Gastroesophageal sphincter (tissue), 4 donors: ENCODE measurements at regions not wholly inside any gene's neighbourhood (a gene's known extent, or its start where the extent isn't known, plus 50 kb on each side); places are given as distances from the start of the nearest gene placed in this dataset.

Experiments
- ATAC-seq: fragments of 150-250 bp; one replicate; pipeline ENCODE4 v1.9.1; 2016; ENCODE audit warnings: mild to moderate bottlenecking, moderate library complexity
- H3K27ac ChIP-seq, 4 donors: fragments of 200-600 bp; sonication (generic) in 3 of 4; 1 replicate in 3 of 4; 2 replicates in 1 of 4; pipeline ENCODE4 v1.5.1; 2016 to 2019
- H3K27me3 ChIP-seq: fragments of 200-600 bp; sonication (generic); one replicate; pipeline ENCODE4 v1.5.1; 2019
- H3K36me3 ChIP-seq, 2 donors: fragments of 200-600 bp; sonication (generic); one replicate each; pipeline ENCODE4 v1.5.1; 2019; ENCODE audit warnings: control low read depth in 1 of 2
- H3K4me1 ChIP-seq, 3 donors: fragments of 200-600 bp; sonication (generic); 1 replicate in 2 of 3; 2 replicates in 1 of 3; pipeline ENCODE4 v1.5.1; 2016 to 2019; ENCODE audit warnings: control low read depth in 2 of 3
- H3K4me3 ChIP-seq, 2 donors: fragments of 200-600 bp; sonication (generic); one replicate each; pipeline ENCODE4 v1.5.1; 2019; ENCODE audit warnings: mild to moderate bottlenecking in 1 of 2, moderate library complexity in 1 of 2
- H3K9me3 ChIP-seq, 3 donors: fragments of 200-600 bp; sonication (generic); one replicate each; pipeline ENCODE4 v1.5.1; 2017 to 2019; ENCODE audit warnings: control low read depth in 2 of 3
- CTCF ChIP-seq, 4 experiments: fragments of 200-600 bp in 2 of 4; fragments of 450-650 bp in 2 of 4; sonication (generic) in 1 of 4; IDR thresholded peaks; one replicate each; pipeline ENCODE4 v1.5.1; 2017 to 2019; ENCODE audit warnings: antibody characterized with exemption in 4 of 4, mild to moderate bottlenecking in 2 of 4, moderate library complexity in 2 of 4
- EP300 ChIP-seq: sonication (generic); formaldehyde crosslinking; IDR thresholded peaks from one replicate; pipeline ENCODE4 v1.6.1; 2017; ENCODE audit warnings: antibody characterized with exemption, mild to moderate bottlenecking
- POLR2A ChIP-seq, 2 donors: fragments of 450-650 bp; IDR thresholded peaks; one replicate each; pipeline ENCODE4 v1.6.1; 2017; ENCODE audit warnings: antibody characterized with exemption in 2 of 2, mild to moderate bottlenecking in 2 of 2, moderate library complexity in 1 of 2
- POLR2AphosphoS5 ChIP-seq: sonication (generic); formaldehyde crosslinking; IDR thresholded peaks from one replicate; pipeline ENCODE4 v1.6.1; 2017; ENCODE audit warnings: antibody characterized with exemption
- WGBS, 2 donors: methylation state at CpG; one replicate each; pipeline ENCODE4 v1.1.5; 2018; ENCODE audit warnings: low coverage in 1 of 2; 5-methylcytosine and 5-hydroxymethylcytosine counted together

GRCh38 chr15:70309716-70310115, 212.0 kb upstream of the TLE3 start:
- Histone ChIP-seq H3K4me3 (no peak overlapping the region), H3K36me3 (no peaks in the 10 kb centered on the region), H3K27me3 (no peaks in the 10 kb centered on the region), H3K9me3 (peaks cover 0 to 6% (median 0%) of the 10 kb centered on the region in 3 donors), H3K4me1 (no peaks in the 10 kb centered on the region), H3K27ac (no peak overlapping the region)
- no peak for ATAC-seq
- WGBS, 2 donors = 52% methylated on average over 4 of the region's 4 CpGs; no CpG with 5 or more reads in 1 of the 2 donors
- TF ChIP-seq POLR2AphosphoS5 (no peak), EP300 (no peak), POLR2A (IDR thresholded peaks at IDR 0.05) (no peak), CTCF (IDR thresholded peaks at IDR 0.05) (no peak)

- 93% methylated on average over 5 of the region's 9 CpGs; no CpG with 5 or more reads in 1 of the 2 donors for WGBS, 2 donors
- H3K27ac ChIP-seq = no peak overlapping the region
- TF ChIP-seq POLR2AphosphoS5 (no peak), EP300 (no peak), POLR2A (IDR thresholded peaks at IDR 0.05) (no peak), CTCF (IDR thresholded peaks at IDR 0.05) (no peak)
- H3K4me1 ChIP-seq = no peaks in the 10 kb centered on the region
- no peak overlapping the region for H3K4me3 ChIP-seq
- H3K27me3 ChIP-seq = no peaks in the 10 kb centered on the region
- peaks cover 0 to 13% (median 0%) of the 10 kb centered on the region in 3 donors for H3K9me3 ChIP-seq
- ATAC-seq = no peak
- no peaks in the 10 kb centered on the region for H3K36me3 ChIP-seq
Observed at GRCh38 chr15:70308735-70309434, 211.2 kb upstream of the TLE3 start.

- no peak overlapping the region for H3K27ac ChIP-seq
- no peak for TF ChIP-seq EP300
- no peak for TF ChIP-seq CTCF (IDR thresholded peaks at IDR 0.05)
- no peak for TF ChIP-seq POLR2AphosphoS5
- TF ChIP-seq POLR2A (IDR thresholded peaks at IDR 0.05) = no peak
- 60 to 71% methylated on average over 1 to 4 of the region's 4 CpGs for WGBS, 2 donors
- H3K4me3 ChIP-seq = no peak overlapping the region
- ATAC-seq = no peak
- H3K9me3 ChIP-seq = peaks cover 0 to 14% (median 0%) of the 10 kb centered on the region in 3 donors
- H3K36me3 ChIP-seq = no peaks in the 10 kb centered on the region
- H3K27me3 ChIP-seq = no peaks in the 10 kb centered on the region
- no peaks in the 10 kb centered on the region for H3K4me1 ChIP-seq
Observed at GRCh38 chr15:70308011-70308734, 210.5 kb upstream of the TLE3 start.

- Histone ChIP-seq H3K4me1 (no peaks in the 10 kb centered on the region), H3K36me3 (no peaks in the 10 kb centered on the region), H3K27ac (no peak overlapping the region), H3K27me3 (no peaks in the 10 kb centered on the region), H3K9me3 (peaks cover 0 to 14% (median 0%) of the 10 kb centered on the region in 3 donors), H3K4me3 (no peak overlapping the region)
- 97 to 100% methylated on average over 2 to 3 of the region's 4 CpGs for whole genome bisulfite sequencing, 2 donors
- no peak for ATAC-seq
- no peak for TF ChIP-seq CTCF (IDR thresholded peaks at IDR 0.05)
Observed at GRCh38 chr15:70306582-70306981, 208.9 kb upstream of the TLE3 start.

GRCh38 chr15:70306081-70306480, 208.4 kb upstream of the TLE3 start:
- ATAC-seq = no peak
- TF ChIP-seq CTCF (IDR thresholded peaks at IDR 0.05) = no peak
- no peak for TF ChIP-seq POLR2AphosphoS5
- 38 to 54% methylated on average over 5 to 6 of the region's 6 CpGs for WGBS, 2 donors
- Histone ChIP-seq H3K27me3 (no peaks in the 10 kb centered on the region), H3K4me1 (no peaks in the 10 kb centered on the region), H3K9me3 (peaks cover 0 to 14% (median 0%) of the 10 kb centered on the region in 3 donors), H3K27ac (no peak overlapping the region), H3K36me3 (no peaks in the 10 kb centered on the region), H3K4me3 (no peak overlapping the region)
